MCF 10A (cell line): ENCODE measurements at regions not wholly inside any gene's neighbourhood (a gene's known extent, or its start where the extent isn't known, plus 50 kb on each side); places are given as distances from the start of the nearest gene placed in this dataset.

ENCODE experiments used
- BruUV-seq: library from RNA; stranded (reverse); fragments of 400-500 nt; replicated peaks from 2 replicates; lab custom pipeline; 2021; lab: Mats Ljungman, UMichigan
- CTCF ChIA-PET: fragments of 300-600 bp; sonication (Branson Sonifier 250); formaldehyde crosslinking; extraction: SDS; loops from one replicate; lab custom pipeline; 2021; ENCODE audit warnings: antibody characterized with exemption, inconsistent platforms; lab: Yijun Ruan, JAX
- POLR2A ChIA-PET: fragments of 300-600, 350-650 bp; sonication (Branson Sonifier 250); formaldehyde crosslinking; extraction: SDS; loops from one replicate; lab custom pipeline; 2020; ENCODE audit warnings: antibody characterized with exemption, inconsistent platforms; lab: Yijun Ruan, JAX
- DNase-seq: peaks from one replicate; pipeline ENCODE4 v3.0.0-alpha.2; 2018; ENCODE audit not compliant: unreplicated experiment
- H3K27ac Mint-ChIP-seq: one replicate; pipeline ENCODE4 v1.8.0; 2022; ENCODE audit warnings: mild to moderate bottlenecking, low read depth, mixed read lengths; ENCODE audit not compliant: unreplicated experiment
- H3K27me3 Mint-ChIP-seq: one replicate; pipeline ENCODE4 v1.8.0; 2022; ENCODE audit warnings: mixed read lengths; ENCODE audit not compliant: insufficient read depth, unreplicated experiment
- H3K36me3 Mint-ChIP-seq: one replicate; pipeline ENCODE4 v1.8.0; 2022; ENCODE audit warnings: mild to moderate bottlenecking, moderate library complexity, mixed read lengths; ENCODE audit not compliant: insufficient read depth, unreplicated experiment
- H3K4me1 Mint-ChIP-seq: one replicate; pipeline ENCODE4 v1.8.0; 2022; ENCODE audit warnings: mixed read lengths; ENCODE audit not compliant: insufficient read depth, unreplicated experiment
- H3K4me3 Mint-ChIP-seq: one replicate; pipeline ENCODE4 v1.8.0; 2022; ENCODE audit warnings: mild to moderate bottlenecking, moderate library complexity, mixed read lengths; ENCODE audit not compliant: unreplicated experiment
- H3K9me3 Mint-ChIP-seq: one replicate; pipeline ENCODE4 v1.8.0; 2022; ENCODE audit warnings: mixed read lengths; ENCODE audit not compliant: unreplicated experiment
- CTCF ChIP-seq: fragments of 200-600 bp; IDR thresholded peaks from one replicate; pipeline ENCODE4 v1.8.0; 2022; ENCODE audit warnings: antibody characterized with exemption, mild to moderate bottlenecking; ENCODE audit not compliant: unreplicated experiment
- intact Hi-C: fragments of 100-400 bp; cut with micrococcal nuclease; formaldehyde crosslinking; loops from 2 replicates; pipeline ENCODE4 v1.14.1; 2022

GRCh38 chr7:157467496-157468212, 130.8 kb downstream of the DNAJB6 start:
- Mint-ChIP-seq H3K4me3 (no peak overlapping the region), H3K27ac (no peak overlapping the region), H3K27me3 (peaks cover 26% of the 10 kb centered on the region), H3K4me1 (no peaks in the 10 kb centered on the region), H3K9me3 (no peaks in the 10 kb centered on the region), H3K36me3 (no peaks in the 10 kb centered on the region)
- ChIA-PET POLR2A (no interaction called here), CTCF (no interaction called here)
- no peak for DNase-seq
- no TSS peak for BruUV-seq
- TF ChIP-seq CTCF = no peak
- intact Hi-C loops = no loop called here

GRCh38 chr7:157468221-157469111, 131.7 kb downstream of the DNAJB6 start:
- Mint-ChIP-seq H3K36me3 (no peaks in the 10 kb centered on the region), H3K9me3 (peaks cover 6% of the 10 kb centered on the region), H3K4me1 (no peaks in the 10 kb centered on the region), H3K27me3 (peaks cover 26% of the 10 kb centered on the region), H3K4me3 (no peak overlapping the region), H3K27ac (no peak overlapping the region)
- ChIA-PET CTCF (interaction anchor here (0.6 kb wide), 2 partner anchors 208 to 826 kb away, joined by 4 read pairs; no protein-coding TSS in a partner anchor), POLR2A (no interaction called here)
- no peak for TF ChIP-seq CTCF
- BruUV-seq = no TSS peak
- DNase-seq = no peak
- intact Hi-C loops = no loop called here

GRCh38 chr7:157469181-157470016, 132.6 kb downstream of the DNAJB6 start:
- H3K4me1 Mint-ChIP-seq = no peaks in the 10 kb centered on the region
- H3K9me3 Mint-ChIP-seq = peaks cover 13% of the 10 kb centered on the region
- H3K36me3 Mint-ChIP-seq = no peaks in the 10 kb centered on the region
- no TSS peak for BruUV-seq
- POLR2A ChIA-PET = no interaction called here
- no peak overlapping the region for H3K27ac Mint-ChIP-seq
- no peak overlapping the region for H3K4me3 Mint-ChIP-seq
- no peak for DNase-seq
- peaks cover 21% of the 10 kb centered on the region for H3K27me3 Mint-ChIP-seq
- intact Hi-C loops = no loop called here
- no peak for TF ChIP-seq CTCF
- CTCF ChIA-PET = interaction anchor here (0.6 kb wide), 1 partner anchor 825 kb away, joined by 4 read pairs; no protein-coding TSS in a partner anchor

- no peak for DNase-seq
- CTCF ChIA-PET = no interaction called here
Measured at GRCh38 chr7:157470017-157470322, 133.2 kb downstream of the DNAJB6 start.

More at GRCh38 chr7:157470017-157470322, 133.2 kb downstream of the DNAJB6 start:
- Mint-ChIP-seq H3K27ac (no peak overlapping the region), H3K9me3 (peaks cover 13% of the 10 kb centered on the region), H3K4me3 (no peak overlapping the region), H3K36me3 (no peaks in the 10 kb centered on the region), H3K27me3 (peaks cover 15% of the 10 kb centered on the region), H3K4me1 (no peaks in the 10 kb centered on the region)
- POLR2A ChIA-PET = no interaction called here
- intact Hi-C loops = no loop called here
- TF ChIP-seq CTCF = no peak
- no TSS peak for BruUV-seq
